ENCODE measurements at regions not wholly inside any gene's neighbourhood (a gene's known extent, or its start where the extent isn't known, plus 50 kb on each side); places are given as distances from the start of the nearest gene placed in this dataset.

GRCh38 chr3:162150790-162151189 lies 654.2 kb downstream of the OTOL1 start:
- H3K4me1 Mint-ChIP-seq = no peaks in the 10 kb centered on the region
- no peaks in the 10 kb centered on the region for H3K36me3 ChIP-seq (ENCODE audit: control insufficient read depth in 2 of 2, extremely low read depth in 1 of 2, insufficient read depth in 1 of 2, low read length in 1 of 2)
- no peak overlapping the region for H3K27ac Mint-ChIP-seq
- no peaks in the 10 kb centered on the region for H3K9me3 Mint-ChIP-seq
- H3K27me3 ChIP-seq (replicated peaks in 1 of 2; ENCODE audit: control insufficient read depth in 2 of 2, extremely low read depth in 1 of 2, insufficient read depth in 2 of 2, low read length in 1 of 2) = no peaks in the 10 kb centered on the region
- no peaks in the 10 kb centered on the region for H3K27me3 Mint-ChIP-seq
- no peak overlapping the region for H3K4me3 Mint-ChIP-seq
- ChIA-PET CTCF (no interaction called here), POLR2A (no interaction called here)
- no peaks in the 10 kb centered on the region for H3K9me3 ChIP-seq
- DNase-seq = no peak
- no peak overlapping the region for H3K27ac ChIP-seq (ENCODE audit: low read length)
- H3K36me3 Mint-ChIP-seq = no peaks in the 10 kb centered on the region
- H3K4me3 ChIP-seq (ENCODE audit: control insufficient read depth in 1 of 2, extremely low read depth in 1 of 2, low read length in 1 of 2) = no peak overlapping the region
- H3K4me1 ChIP-seq (ENCODE audit: control insufficient read depth in 1 of 2, extremely low read depth in 1 of 2, insufficient read depth in 2 of 2, low read length in 2 of 2) = no peaks in the 10 kb centered on the region
- no peak for ATAC-seq (replicated peaks in 1 of 4)

- Histone ChIP-seq H3K27me3 (replicated peaks in 1 of 2; ENCODE audit: control insufficient read depth in 2 of 2, extremely low read depth in 1 of 2, insufficient read depth in 2 of 2, low read length in 1 of 2) (no peaks in the 10 kb centered on the region), H3K27ac (ENCODE audit: low read length) (no peak overlapping the region), H3K36me3 (ENCODE audit: control insufficient read depth in 2 of 2, extremely low read depth in 1 of 2, insufficient read depth in 1 of 2, low read length in 1 of 2) (no peaks in the 10 kb centered on the region), H3K4me1 (ENCODE audit: control insufficient read depth in 1 of 2, extremely low read depth in 1 of 2, insufficient read depth in 2 of 2, low read length in 2 of 2) (no peaks in the 10 kb centered on the region), H3K9me3 (no peaks in the 10 kb centered on the region), H3K4me3 (ENCODE audit: control insufficient read depth in 1 of 2, extremely low read depth in 1 of 2, low read length in 1 of 2) (no peak overlapping the region)
- DNase-seq (no peak), ATAC-seq (replicated peaks in 1 of 4) (no peak)
- ChIA-PET POLR2A (no interaction called here), CTCF (no interaction called here)
- peaks cover 0 to 1% (median 0%) of the 10 kb centered on the region in 3 donors for H3K9me3 Mint-ChIP-seq
- H3K36me3 Mint-ChIP-seq = no peaks in the 10 kb centered on the region
- WGBS (ENCODE audit: insufficient coverage) = no CpG with 5 or more reads among the region's 2 CpGs
- no peak overlapping the region for H3K27ac Mint-ChIP-seq
- H3K27me3 Mint-ChIP-seq = no peaks in the 10 kb centered on the region
- no peaks in the 10 kb centered on the region for H3K4me1 Mint-ChIP-seq
- no peak overlapping the region for H3K4me3 Mint-ChIP-seq
Measured at GRCh38 chr3:162152636-162153035, 656.0 kb downstream of the OTOL1 start.

GRCh38 chr3:162161595-162161994 lies 665.0 kb downstream of the OTOL1 start:
- Mint-ChIP-seq H3K4me1 (no peaks in the 10 kb centered on the region), H3K9me3 (peaks cover 5 to 9% (median 6%) of the 10 kb centered on the region in 3 donors)
- POLR2A ChIA-PET = no interaction called here

GRCh38 chr3:162165346-162165745 lies 668.7 kb downstream of the OTOL1 start:
- ChIA-PET POLR2A (no interaction called here), CTCF (no interaction called here)
- Mint-ChIP-seq H3K4me3 (no peak overlapping the region), H3K27ac (no peak overlapping the region), H3K4me1 (no peaks in the 10 kb centered on the region), H3K27me3 (no peaks in the 10 kb centered on the region), H3K9me3 (peaks cover under 1 to 4% (median 4%) of the 10 kb centered on the region in 3 donors), H3K36me3 (no peaks in the 10 kb centered on the region)
- Histone ChIP-seq H3K36me3 (ENCODE audit: control insufficient read depth in 2 of 2, extremely low read depth in 1 of 2, insufficient read depth in 1 of 2, low read length in 1 of 2) (no peaks in the 10 kb centered on the region), H3K4me1 (ENCODE audit: control insufficient read depth in 1 of 2, extremely low read depth in 1 of 2, insufficient read depth in 2 of 2, low read length in 2 of 2) (no peaks in the 10 kb centered on the region), H3K9me3 (no peaks in the 10 kb centered on the region), H3K4me3 (ENCODE audit: control insufficient read depth in 1 of 2, extremely low read depth in 1 of 2, low read length in 1 of 2) (no peak overlapping the region), H3K27me3 (replicated peaks in 1 of 2; ENCODE audit: control insufficient read depth in 2 of 2, extremely low read depth in 1 of 2, insufficient read depth in 2 of 2, low read length in 1 of 2) (no peaks in the 10 kb centered on the region), H3K27ac (ENCODE audit: low read length) (no peak overlapping the region)
- ATAC-seq (replicated peaks in 1 of 4) (no peak), DNase-seq (no peak)

More at GRCh38 chr3:162161595-162161994, 665.0 kb downstream of the OTOL1 start:
- no peaks in the 10 kb centered on the region for H3K4me1 ChIP-seq (ENCODE audit: control insufficient read depth in 1 of 2, extremely low read depth in 1 of 2, insufficient read depth in 2 of 2, low read length in 2 of 2)
- H3K36me3 ChIP-seq (ENCODE audit: control insufficient read depth in 2 of 2, extremely low read depth in 1 of 2, insufficient read depth in 1 of 2, low read length in 1 of 2) = no peaks in the 10 kb centered on the region
- CTCF ChIA-PET = no interaction called here
- no peak overlapping the region for H3K27ac Mint-ChIP-seq
- no peak overlapping the region for H3K4me3 Mint-ChIP-seq
- no peaks in the 10 kb centered on the region for H3K27me3 ChIP-seq (replicated peaks in 1 of 2; ENCODE audit: control insufficient read depth in 2 of 2, extremely low read depth in 1 of 2, insufficient read depth in 2 of 2, low read length in 1 of 2)
- no peak overlapping the region for H3K4me3 ChIP-seq (ENCODE audit: control insufficient read depth in 1 of 2, extremely low read depth in 1 of 2, low read length in 1 of 2)
- no peaks in the 10 kb centered on the region for H3K9me3 ChIP-seq
- DNase-seq (no peak), ATAC-seq (replicated peaks in 1 of 4) (no peak)
- H3K27me3 Mint-ChIP-seq = no peaks in the 10 kb centered on the region
- H3K36me3 Mint-ChIP-seq = no peaks in the 10 kb centered on the region
- H3K27ac ChIP-seq (ENCODE audit: low read length) = no peak overlapping the region

GRCh38 chr3:162166543-162166942 lies 669.9 kb downstream of the OTOL1 start:
- Mint-ChIP-seq H3K36me3 (no peaks in the 10 kb centered on the region), H3K9me3 (peaks cover 0 to 4% (median 4%) of the 10 kb centered on the region in 3 donors), H3K4me1 (no peaks in the 10 kb centered on the region), H3K27ac (no peak overlapping the region), H3K27me3 (no peaks in the 10 kb centered on the region), H3K4me3 (no peak overlapping the region)
- Histone ChIP-seq H3K4me1 (ENCODE audit: control insufficient read depth in 1 of 2, extremely low read depth in 1 of 2, insufficient read depth in 2 of 2, low read length in 2 of 2) (no peaks in the 10 kb centered on the region), H3K4me3 (ENCODE audit: control insufficient read depth in 1 of 2, extremely low read depth in 1 of 2, low read length in 1 of 2) (no peak overlapping the region), H3K27me3 (replicated peaks in 1 of 2; ENCODE audit: control insufficient read depth in 2 of 2, extremely low read depth in 1 of 2, insufficient read depth in 2 of 2, low read length in 1 of 2) (no peaks in the 10 kb centered on the region), H3K36me3 (ENCODE audit: control insufficient read depth in 2 of 2, extremely low read depth in 1 of 2, insufficient read depth in 1 of 2, low read length in 1 of 2) (no peaks in the 10 kb centered on the region), H3K9me3 (no peaks in the 10 kb centered on the region), H3K27ac (ENCODE audit: low read length) (no peak overlapping the region)
- POLR2A ChIA-PET = no interaction called here
- no peak for DNase-seq
- no peak for ATAC-seq (replicated peaks in 1 of 4)
- WGBS (ENCODE audit: insufficient coverage) = 70% methylated on average over 3 of the region's 3 CpGs
- CTCF ChIA-PET = no interaction called here

- H3K4me1 ChIP-seq (ENCODE audit: control insufficient read depth in 1 of 2, extremely low read depth in 1 of 2, insufficient read depth in 2 of 2, low read length in 2 of 2) = no peaks in the 10 kb centered on the region
- ChIA-PET POLR2A (no interaction called here), CTCF (no interaction called here)
- H3K27ac ChIP-seq (ENCODE audit: low read length) = no peak overlapping the region
- H3K4me3 ChIP-seq (ENCODE audit: control insufficient read depth in 1 of 2, extremely low read depth in 1 of 2, low read length in 1 of 2) = no peak overlapping the region
- Mint-ChIP-seq H3K9me3 (peaks cover 4 to 12% (median 4%) of the 10 kb centered on the region in 3 donors), H3K36me3 (no peaks in the 10 kb centered on the region), H3K27me3 (no peaks in the 10 kb centered on the region), H3K27ac (no peak overlapping the region), H3K4me3 (no peak overlapping the region), H3K4me1 (no peaks in the 10 kb centered on the region)
- H3K27me3 ChIP-seq (replicated peaks in 1 of 2; ENCODE audit: control insufficient read depth in 2 of 2, extremely low read depth in 1 of 2, insufficient read depth in 2 of 2, low read length in 1 of 2) = no peaks in the 10 kb centered on the region
- no CpG with 5 or more reads among the region's 2 CpGs for WGBS (ENCODE audit: insufficient coverage)
- no peaks in the 10 kb centered on the region for H3K36me3 ChIP-seq (ENCODE audit: control insufficient read depth in 2 of 2, extremely low read depth in 1 of 2, insufficient read depth in 1 of 2, low read length in 1 of 2)
- H3K9me3 ChIP-seq = no peaks in the 10 kb centered on the region
- ATAC-seq (replicated peaks in 1 of 4) = no peak
- DNase-seq = no peak
Measured at GRCh38 chr3:162168715-162169114, 672.1 kb downstream of the OTOL1 start.

- Histone ChIP-seq H3K27me3 (replicated peaks in 1 of 2; ENCODE audit: control insufficient read depth in 2 of 2, extremely low read depth in 1 of 2, insufficient read depth in 2 of 2, low read length in 1 of 2) (no peaks in the 10 kb centered on the region), H3K9me3 (no peaks in the 10 kb centered on the region), H3K27ac (ENCODE audit: low read length) (no peak overlapping the region), H3K4me1 (ENCODE audit: control insufficient read depth in 1 of 2, extremely low read depth in 1 of 2, insufficient read depth in 2 of 2, low read length in 2 of 2) (no peaks in the 10 kb centered on the region), H3K4me3 (ENCODE audit: control insufficient read depth in 1 of 2, extremely low read depth in 1 of 2, low read length in 1 of 2) (no peak overlapping the region), H3K36me3 (ENCODE audit: control insufficient read depth in 2 of 2, extremely low read depth in 1 of 2, insufficient read depth in 1 of 2, low read length in 1 of 2) (no peaks in the 10 kb centered on the region)
- WGBS (ENCODE audit: insufficient coverage) = no CpG with 5 or more reads among the region's 1 CpG
- peaks cover 4 to 12% (median 4%) of the 10 kb centered on the region in 3 donors for H3K9me3 Mint-ChIP-seq
- DNase-seq (no peak), ATAC-seq (replicated peaks in 1 of 4) (no peak)
- CTCF ChIA-PET = no interaction called here
- POLR2A ChIA-PET = no interaction called here
- H3K36me3 Mint-ChIP-seq = no peaks in the 10 kb centered on the region
- no peaks in the 10 kb centered on the region for H3K27me3 Mint-ChIP-seq
- H3K4me3 Mint-ChIP-seq = no peak overlapping the region
- no peaks in the 10 kb centered on the region for H3K4me1 Mint-ChIP-seq
- H3K27ac Mint-ChIP-seq = no peak overlapping the region
Measured at GRCh38 chr3:162170581-162170980, 674.0 kb downstream of the OTOL1 start.

Measured in T-cell (primary cell).